DLD1 (cell line): ENCODE measurements at regions not wholly inside any gene's neighbourhood (a gene's known extent, or its start where the extent isn't known, plus 50 kb on each side); places are given as distances from the start of the nearest gene placed in this dataset.
"Not testable (repeated sequence)": the region's sequence is repeated elsewhere in the genome, so short reads cannot be mapped to it uniquely, and the experiment has no call there.

Experiments
- in situ Hi-C: cut with HindIII; loops from 2 replicates; pipeline ENCODE4 v1.10.0; 2017; ENCODE audit warnings: low sequenced_read_pairs

- in situ Hi-C loops = no loop called here
Measured at GRCh38 chr21:36207577-36208320, 51.1 kb downstream of the DOP1B start.

GRCh38 chr21:36208326-36209013 lies 51.8 kb downstream of the DOP1B start:
- in situ Hi-C loops = no loop called here

- in situ Hi-C loops = no loop called here
Measured at GRCh38 chr21:36209626-36210171, 53.1 kb downstream of the DOP1B start.

- in situ Hi-C loops = no loop called here
Measured at GRCh38 chr21:36210779-36211659, 54.4 kb downstream of the DOP1B start.

GRCh38 chr21:36211660-36212512 lies 55.3 kb downstream of the DOP1B start:
- in situ Hi-C loops = no loop called here

GRCh38 chr21:36212513-36212780 lies 55.8 kb downstream of the DOP1B start:
- in situ Hi-C loops = no loop called here

GRCh38 chr21:36214561-36214960 lies 57.9 kb downstream of the DOP1B start:
- in situ Hi-C loops = no loop called here

GRCh38 chr21:36217743-36218142 lies 61.1 kb downstream of the DOP1B start:
- in situ Hi-C loops = no loop called here

GRCh38 chr21:36218691-36219090 lies 62.1 kb downstream of the DOP1B start:
- in situ Hi-C loops = no loop called here

- in situ Hi-C loops = no loop called here
Measured at GRCh38 chr21:36223451-36223850, 66.8 kb downstream of the DOP1B start.

- in situ Hi-C loops = no loop called here
Measured at GRCh38 chr21:36229181-36229580, 72.6 kb downstream of the DOP1B start.

- in situ Hi-C loops = not testable (repeated sequence)
Measured at GRCh38 chr21:36231444-36231843, 74.8 kb downstream of the DOP1B start.

GRCh38 chr21:36232641-36233040 lies 76.0 kb downstream of the DOP1B start:
- in situ Hi-C loops = no loop called here

- in situ Hi-C loops = no loop called here
Measured at GRCh38 chr21:36235058-36235582, 78.5 kb downstream of the DOP1B start.

GRCh38 chr21:36236052-36236730 lies 79.6 kb downstream of the DOP1B start:
- in situ Hi-C loops = no loop called here

- in situ Hi-C loops = no loop called here
Measured at GRCh38 chr21:36237441-36237840, 80.8 kb downstream of the DOP1B start.

- in situ Hi-C loops = no loop called here
Measured at GRCh38 chr21:36239585-36239984, 80.4 kb upstream of the MORC3 start.

GRCh38 chr21:36241717-36242116 lies 78.3 kb upstream of the MORC3 start:
- in situ Hi-C loops = no loop called here

GRCh38 chr21:36245115-36245514 lies 74.9 kb upstream of the MORC3 start:
- in situ Hi-C loops = no loop called here

- in situ Hi-C loops = no loop called here
Measured at GRCh38 chr21:36245649-36246048, 74.3 kb upstream of the MORC3 start.
